ENCODE measurements at regions not wholly inside any gene's neighbourhood (a gene's known extent, or its start where the extent isn't known, plus 50 kb on each side); places are given as distances from the start of the nearest gene placed in this dataset.

GRCh38 chr7:47636433-47637175 lies 54.7 kb upstream of the TNS3 start:
- no peak for DNase-seq (ENCODE audit: low spot score)

GRCh38 chr7:47636081-47636432 lies 54.1 kb upstream of the TNS3 start:
- no peak for DNase-seq (ENCODE audit: low spot score)

- peak; percentile 64 for DNase-seq (ENCODE audit: low spot score)
Measured at GRCh38 chr7:47635091-47636080, 53.5 kb upstream of the TNS3 start.

- DNase-seq (ENCODE audit: low spot score) = no peak
Measured at GRCh38 chr7:47634273-47634672, 52.4 kb upstream of the TNS3 start.

- no peak for DNase-seq (ENCODE audit: low spot score)
Measured at GRCh38 chr7:47633134-47633533, 51.2 kb upstream of the TNS3 start.
